Eye (tissue), 1 donor: ENCODE measurements at regions not wholly inside any gene's neighbourhood (a gene's known extent, or its start where the extent isn't known, plus 50 kb on each side); places are given as distances from the start of the nearest gene placed in this dataset.
"Not testable (repeated sequence)": the region's sequence is repeated elsewhere in the genome, so short reads cannot be mapped to it uniquely, and the experiment has no call there.

Source experiments
- DNase-seq: peaks from one replicate; pipeline ENCODE4 v3.0.0-alpha.2; 2015

DNA sequence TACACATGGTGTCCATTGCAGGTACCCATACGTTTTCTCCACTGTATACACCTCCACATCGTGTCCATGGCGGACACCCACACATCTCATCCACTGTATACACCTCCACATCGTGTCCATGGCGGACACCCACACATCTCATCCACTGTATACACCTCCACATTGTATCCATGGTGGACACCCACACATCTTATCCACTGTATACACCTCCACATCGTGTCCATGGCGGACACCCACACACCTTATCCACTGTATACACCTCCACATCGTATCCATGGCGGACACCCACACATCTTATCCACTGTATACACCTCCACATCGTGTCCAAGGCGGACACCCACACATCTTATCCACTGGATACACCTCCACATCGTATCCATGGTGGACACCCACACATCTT, 50.4 kb upstream of the TTC34 start:
- DNase-seq = not testable (repeated sequence)

GRCh38 chr1:2853711-2854110, 52.2 kb upstream of the TTC34 start:
- DNase-seq = no peak

DNA sequence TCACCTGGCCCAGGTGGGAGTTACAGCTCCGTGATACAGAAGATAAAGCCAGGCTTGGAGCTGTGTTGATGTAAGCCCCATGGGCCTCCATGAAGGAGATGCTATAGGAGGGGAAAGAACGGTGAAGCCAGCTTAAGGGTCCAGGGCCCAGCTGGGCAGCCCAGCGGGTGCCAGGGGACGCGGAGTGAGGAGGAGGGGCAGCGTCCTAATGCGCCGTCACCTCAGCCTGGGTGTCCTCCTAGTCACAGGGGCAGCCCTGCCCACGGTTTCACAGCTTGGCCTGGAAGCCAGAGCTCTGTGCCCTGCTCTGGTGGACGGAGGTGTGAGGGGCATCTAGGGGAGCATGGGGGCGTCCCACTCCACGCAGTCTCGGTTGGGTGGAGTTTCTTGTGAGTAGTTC, 52.7 kb upstream of the TTC34 start:
- DNase-seq = no peak

DNA sequence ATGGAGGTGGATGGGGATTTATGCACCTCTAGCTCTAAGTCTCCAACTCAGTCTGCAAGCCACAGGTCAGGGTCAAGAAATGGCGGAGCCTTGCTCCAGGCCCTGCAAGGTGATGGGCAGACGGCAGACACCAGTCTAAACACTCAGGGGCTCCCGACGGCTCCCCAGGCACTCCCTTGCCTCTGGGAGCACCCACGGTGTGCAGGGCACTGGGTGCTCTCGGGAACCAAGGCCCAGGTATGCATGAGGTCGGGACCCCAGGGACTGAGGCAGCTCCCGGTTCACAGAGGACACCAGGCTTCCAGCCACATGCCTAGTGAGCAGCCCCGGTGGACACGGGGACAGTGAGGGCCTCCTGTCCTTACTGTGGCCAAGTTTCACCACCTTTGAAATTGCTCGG, 53.1 kb upstream of the TTC34 start:
- DNase-seq = no peak

- DNase-seq = peak; percentile 85
Measured at GRCh38 chr1:2855206-2856065, 53.9 kb upstream of the TTC34 start.

DNA sequence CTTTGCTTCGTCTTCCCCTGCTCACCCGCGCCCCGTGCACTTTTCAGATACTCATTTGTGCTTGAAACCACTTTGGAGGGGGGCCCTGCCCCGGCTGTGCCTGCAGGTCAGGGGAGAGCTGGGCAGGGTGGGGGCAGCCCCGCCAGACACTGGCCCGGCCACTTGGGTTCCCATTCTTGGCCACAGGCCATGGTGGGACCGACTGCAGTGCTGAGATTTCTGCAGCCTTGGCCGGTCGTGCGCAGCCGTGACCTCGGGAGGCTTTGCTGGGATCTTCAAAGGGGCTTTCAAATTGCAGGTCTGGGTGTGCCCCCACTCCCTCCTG, 54.5 kb upstream of the TTC34 start:
- DNase-seq = no peak

DNA sequence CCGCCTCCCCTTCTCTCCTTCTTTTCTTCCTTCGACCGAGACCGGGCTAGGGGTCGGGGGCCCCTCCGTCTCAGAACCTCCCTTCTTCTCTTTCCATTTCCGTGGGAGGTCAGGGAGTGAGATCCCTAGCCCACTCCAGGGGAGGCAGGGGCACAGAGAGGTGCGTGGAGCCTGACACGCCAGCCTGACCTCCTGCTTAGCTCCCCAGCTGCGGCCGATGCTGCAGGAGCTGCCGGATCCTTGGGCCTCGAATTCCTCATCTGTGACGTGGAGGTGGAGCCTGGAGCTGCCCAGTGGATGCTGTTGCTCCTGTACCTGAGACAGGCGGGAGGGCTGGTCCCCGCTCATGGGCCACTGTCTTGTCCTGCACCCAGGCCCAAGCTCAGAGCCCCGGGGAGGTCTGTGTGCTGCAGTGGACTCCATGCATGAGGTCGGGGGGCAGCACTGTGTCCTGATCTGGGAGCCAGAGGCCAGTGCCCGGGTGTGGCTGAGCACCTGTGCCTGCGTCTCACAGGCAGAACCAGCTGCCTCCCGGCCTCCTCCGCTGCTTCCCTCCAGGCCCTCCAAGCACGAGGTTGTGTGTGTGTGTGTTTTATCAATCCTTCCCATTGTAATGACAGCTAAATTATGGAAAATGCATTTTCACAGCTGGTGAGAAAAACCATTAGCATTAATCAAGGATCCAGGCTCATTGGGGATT, 55.3 kb upstream of the TTC34 start:
- DNase-seq = no peak

DNA sequence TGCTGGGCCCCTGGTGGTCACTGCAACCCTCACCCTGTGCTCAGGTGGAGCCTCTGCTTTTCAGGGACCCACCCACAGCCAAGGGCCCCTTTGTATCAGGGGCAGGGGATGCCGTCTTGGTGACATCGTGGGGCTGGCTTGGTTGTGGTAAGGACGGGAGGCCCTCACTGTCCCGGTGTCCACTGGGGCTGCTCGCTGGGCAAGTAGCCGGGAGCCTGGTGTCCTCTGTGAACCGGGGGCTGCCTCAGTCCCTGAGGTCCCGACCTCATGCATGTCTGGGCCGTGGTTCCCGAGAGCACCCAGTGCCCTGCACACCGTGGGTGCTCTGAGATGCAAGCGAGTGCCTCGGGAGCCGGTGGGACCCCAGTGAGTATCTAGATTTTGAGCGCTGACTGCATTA, 56.0 kb upstream of the TTC34 start:
- no peak for DNase-seq

DNA sequence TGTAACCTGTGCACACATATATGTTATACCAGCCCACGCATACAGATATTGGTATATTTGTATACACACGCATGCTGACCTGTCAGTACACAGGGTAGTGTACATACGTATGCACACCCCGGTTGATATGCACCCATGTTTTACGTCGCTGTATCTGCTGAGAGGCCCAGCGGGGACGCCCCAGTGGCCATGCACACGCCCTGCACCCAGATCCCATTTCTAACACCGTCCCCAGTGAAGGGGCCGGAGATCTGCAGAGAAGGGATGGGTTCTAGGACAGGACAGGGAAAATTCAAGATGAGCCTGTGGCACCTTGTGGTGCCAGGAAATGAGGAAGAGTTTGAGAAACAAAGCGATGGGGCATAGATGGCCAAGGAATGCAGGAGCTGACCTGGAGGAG, 57.2 kb upstream of the TTC34 start:
- no peak for DNase-seq

GRCh38 chr1:2859219-2859880, 57.9 kb upstream of the TTC34 start:
- DNase-seq = no peak

DNA sequence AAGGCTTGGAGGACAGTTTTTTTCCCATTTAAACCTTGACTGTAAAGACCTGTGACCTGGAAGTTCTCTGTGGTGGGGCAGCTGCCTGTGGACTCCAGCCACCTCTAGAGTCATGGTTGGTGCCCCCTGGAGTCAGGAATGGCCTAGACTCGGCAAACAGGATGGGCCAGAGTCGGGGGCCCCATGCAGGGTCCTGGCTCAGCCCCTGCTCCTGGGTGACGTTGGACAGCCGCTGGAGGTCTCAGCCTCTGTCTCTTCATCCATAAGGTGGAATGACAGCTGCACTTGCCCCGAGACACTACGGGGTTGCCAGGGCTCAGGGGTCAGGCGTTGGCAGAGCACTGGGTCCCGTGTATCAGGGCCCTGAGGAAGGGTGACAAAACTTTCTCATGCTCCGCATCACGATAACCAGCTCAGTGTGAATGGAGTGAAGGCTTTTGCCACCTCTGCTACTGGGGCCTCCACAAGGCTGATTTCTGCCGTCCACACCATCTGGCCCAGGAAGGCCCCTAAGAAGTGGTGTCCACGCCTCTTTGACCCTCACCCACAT, 58.5 kb upstream of the TTC34 start:
- DNase-seq = no peak

DNA sequence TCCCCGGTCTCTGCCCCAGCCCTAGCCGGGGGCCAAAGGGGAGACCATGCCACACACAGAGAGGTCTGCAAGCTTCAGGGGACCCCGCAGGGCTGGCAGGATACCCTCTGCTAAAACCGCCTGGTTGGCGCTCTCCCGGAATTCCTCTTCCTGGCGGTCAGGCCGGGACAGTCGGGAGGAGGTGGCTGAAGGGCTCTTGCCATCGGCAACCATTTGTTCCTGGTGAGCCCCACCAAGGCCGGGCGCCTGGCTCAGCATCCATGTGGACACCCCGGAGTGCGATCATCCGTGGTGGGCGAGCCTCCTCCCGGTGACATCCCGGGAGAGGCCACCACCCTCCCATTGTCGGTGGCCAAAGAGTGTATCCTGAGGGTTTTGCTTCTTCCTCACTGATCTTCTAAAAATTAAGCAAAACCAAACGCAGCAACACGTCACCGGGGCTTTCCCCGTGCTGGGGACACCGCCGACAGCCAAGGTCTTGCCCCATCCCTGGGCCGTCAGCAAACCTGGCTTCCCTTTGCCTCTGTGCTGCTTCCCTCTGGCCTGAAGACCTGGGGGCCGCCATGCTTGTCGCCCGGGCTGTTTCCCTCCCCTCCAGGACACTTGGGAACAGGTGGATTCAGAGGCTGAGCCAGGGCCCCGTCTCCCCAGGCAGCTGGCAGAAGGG, 59.1 kb upstream of the TTC34 start:
- no peak for DNase-seq

GRCh38 chr1:2861143-2861987, 59.9 kb upstream of the TTC34 start:
- no peak for DNase-seq

GRCh38 chr1:2861988-2862813, 60.7 kb upstream of the TTC34 start:
- DNase-seq = peak; percentile 39

- DNase-seq = no peak
Measured at GRCh38 chr1:2862814-2863647, 61.5 kb upstream of the TTC34 start.

- DNase-seq = no peak
Measured at GRCh38 chr1:2863648-2863963, 62.1 kb upstream of the TTC34 start.

GRCh38 chr1:2864203-2864905, 62.9 kb upstream of the TTC34 start:
- no peak for DNase-seq

DNA sequence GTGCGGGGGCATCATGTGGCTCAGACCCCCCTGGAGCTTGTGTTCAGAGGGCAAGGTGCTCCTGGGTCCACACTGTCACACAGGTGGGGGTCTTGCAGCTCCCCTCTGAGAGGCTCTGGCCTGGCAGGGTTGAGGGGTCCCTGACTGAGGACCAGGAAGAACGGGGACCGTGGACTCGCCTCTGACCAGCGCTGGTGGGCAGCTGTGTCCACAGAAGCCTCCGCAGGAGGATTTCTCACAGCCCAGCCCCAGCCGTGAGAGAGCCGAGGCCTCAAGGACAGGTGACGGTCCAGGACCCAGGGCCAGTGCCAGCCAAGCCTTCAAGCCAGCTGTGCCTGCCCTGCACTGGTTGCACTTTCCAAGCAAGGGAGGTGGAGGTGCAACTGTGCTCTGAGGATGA, 63.5 kb upstream of the TTC34 start:
- DNase-seq = no peak

- no peak for DNase-seq
Measured at GRCh38 chr1:2865571-2866421, 64.3 kb upstream of the TTC34 start.
